Ishikawa (cell line): ENCODE measurements at regions not wholly inside any gene's neighbourhood (a gene's known extent, or its start where the extent isn't known, plus 50 kb on each side); places are given as distances from the start of the nearest gene placed in this dataset.

Experiments used
- CEBPB ChIP-seq: IDR thresholded peaks from 2 replicates; pipeline ENCODE4 v1.6.1; 2012
- CREB1 ChIP-seq: IDR thresholded peaks from 2 replicates; pipeline ENCODE4 v1.6.1; 2012; ENCODE audit warnings: low read depth
- EGR1 ChIP-seq: IDR thresholded peaks from 2 replicates; pipeline ENCODE4 v1.6.1; 2012
- EP300 ChIP-seq: IDR thresholded peaks from 2 replicates; pipeline ENCODE4 v1.6.1; 2012; ENCODE audit warnings: borderline replicate concordance
- FOXM1 ChIP-seq: IDR thresholded peaks from 2 replicates; pipeline ENCODE4 v1.6.1; 2012; ENCODE audit warnings: low read depth, borderline replicate concordance
- NFIC ChIP-seq: IDR thresholded peaks from 2 replicates; pipeline ENCODE4 v1.6.1; 2012
- RAD21 ChIP-seq: IDR thresholded peaks from 2 replicates; pipeline ENCODE4 v1.6.1; 2012; ENCODE audit warnings: low read depth
- TAF1 ChIP-seq: IDR thresholded peaks from 2 replicates; pipeline ENCODE4 v1.6.1; 2012; ENCODE audit warnings: low read depth, mild to moderate bottlenecking
- TCF12 ChIP-seq: IDR thresholded peaks from 2 replicates; pipeline ENCODE4 v1.6.1; 2012; ENCODE audit warnings: low read depth
- TEAD4 ChIP-seq: IDR thresholded peaks from 2 replicates; pipeline ENCODE4 v1.6.1; 2012
- YY1 ChIP-seq: IDR thresholded peaks from 2 replicates; pipeline ENCODE4 v1.6.1; 2012; ENCODE audit warnings: low read depth
- ZBTB7A ChIP-seq: IDR thresholded peaks from 2 replicates; pipeline ENCODE4 v1.6.1; 2012; ENCODE audit warnings: low read depth
- TF ChIP-seq, protein P1 (sequence below): IDR thresholded peaks from 2 replicates; pipeline ENCODE4 v1.6.1; 2012
- TF ChIP-seq, protein P2 (sequence below): IDR thresholded peaks from 2 replicates; pipeline ENCODE4 v1.6.1; 2012
- TF ChIP-seq, protein P3 (sequence below): IDR thresholded peaks from 2 replicates; pipeline ENCODE4 v1.6.1; 2012; ENCODE audit warnings: low read depth, mild to moderate bottlenecking

DNA sequence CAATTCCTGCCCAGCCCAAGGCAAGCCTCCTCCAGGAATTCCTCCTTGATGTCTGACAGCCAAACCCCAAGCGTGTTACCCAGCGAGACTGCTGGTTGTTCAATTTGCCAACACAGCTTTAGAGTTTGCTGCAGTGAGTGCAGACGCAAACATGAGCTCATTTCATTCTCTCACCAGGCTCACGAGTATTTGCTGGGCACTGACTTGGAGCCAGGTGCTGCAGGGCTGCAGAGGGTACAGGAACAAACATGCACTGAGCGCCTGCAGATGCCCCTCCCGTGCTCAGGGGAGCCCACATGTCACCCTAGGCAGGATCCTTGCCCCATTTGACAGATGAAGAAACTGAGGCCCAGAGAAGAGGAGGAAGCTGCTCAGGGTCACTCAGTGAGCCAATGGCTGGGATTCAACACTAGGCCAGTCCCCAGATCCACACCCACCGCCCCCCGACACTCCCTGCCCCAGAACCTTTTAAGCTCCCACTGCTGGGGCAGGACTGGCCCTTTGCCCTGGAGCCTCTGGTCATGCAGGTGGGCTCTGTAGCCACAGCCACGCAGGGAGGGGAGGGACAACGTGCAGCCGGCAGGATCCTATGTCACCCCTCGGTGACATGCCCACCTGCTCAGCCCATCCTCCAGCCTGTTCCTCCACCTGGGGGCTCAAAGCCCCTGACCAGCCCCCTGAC lies 363.7 kb downstream of the MATN1 start:
- no peak for TF ChIP-seq TEAD4
- no peak for TF ChIP-seq CREB1
- TF ChIP-seq, protein P1, sequence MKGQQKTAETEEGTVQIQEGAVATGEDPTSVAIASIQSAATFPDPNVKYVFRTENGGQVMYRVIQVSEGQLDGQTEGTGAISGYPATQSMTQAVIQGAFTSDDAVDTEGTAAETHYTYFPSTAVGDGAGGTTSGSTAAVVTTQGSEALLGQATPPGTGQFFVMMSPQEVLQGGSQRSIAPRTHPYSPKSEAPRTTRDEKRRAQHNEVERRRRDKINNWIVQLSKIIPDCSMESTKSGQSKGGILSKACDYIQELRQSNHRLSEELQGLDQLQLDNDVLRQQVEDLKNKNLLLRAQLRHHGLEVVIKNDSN = no peak
- TF ChIP-seq EP300 = no peak
- no peak for TF ChIP-seq RAD21
- no peak for TF ChIP-seq YY1
- TF ChIP-seq TAF1 = no peak
- TF ChIP-seq ZBTB7A = no peak
- TF ChIP-seq EGR1 = no peak
- no peak for TF ChIP-seq TCF12
- no peak for TF ChIP-seq FOXM1
- TF ChIP-seq, protein P2, sequence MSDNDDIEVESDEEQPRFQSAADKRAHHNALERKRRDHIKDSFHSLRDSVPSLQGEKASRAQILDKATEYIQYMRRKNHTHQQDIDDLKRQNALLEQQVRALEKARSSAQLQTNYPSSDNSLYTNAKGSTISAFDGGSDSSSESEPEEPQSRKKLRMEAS = no peak
- TF ChIP-seq CEBPB = no peak

DNA sequence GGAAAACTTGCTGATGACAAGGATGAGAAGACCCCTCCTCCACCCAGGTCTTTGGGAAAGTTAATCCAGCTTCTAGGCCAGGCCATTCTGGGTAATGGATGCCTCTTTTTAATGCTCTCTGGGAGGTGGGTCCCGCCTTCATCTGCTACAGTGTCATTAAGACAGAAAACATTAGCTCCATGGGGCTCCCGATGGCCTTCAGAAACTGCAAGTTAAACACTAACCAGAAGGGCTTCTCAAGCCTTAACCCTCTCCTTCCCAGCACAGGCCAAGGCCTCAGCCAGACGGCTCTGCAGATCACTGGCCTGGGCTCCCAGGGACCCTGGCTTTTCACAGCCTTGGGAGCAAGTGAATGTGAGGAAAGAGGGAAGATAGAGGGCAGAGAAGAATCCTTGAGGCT lies 364.9 kb downstream of the MATN1 start:
- no peak for TF ChIP-seq NFIC
- TF ChIP-seq TEAD4 = no peak
- TF ChIP-seq EGR1 = no peak
- no peak for TF ChIP-seq EP300
- no peak for TF ChIP-seq TCF12
- no peak for TF ChIP-seq RAD21

DNA sequence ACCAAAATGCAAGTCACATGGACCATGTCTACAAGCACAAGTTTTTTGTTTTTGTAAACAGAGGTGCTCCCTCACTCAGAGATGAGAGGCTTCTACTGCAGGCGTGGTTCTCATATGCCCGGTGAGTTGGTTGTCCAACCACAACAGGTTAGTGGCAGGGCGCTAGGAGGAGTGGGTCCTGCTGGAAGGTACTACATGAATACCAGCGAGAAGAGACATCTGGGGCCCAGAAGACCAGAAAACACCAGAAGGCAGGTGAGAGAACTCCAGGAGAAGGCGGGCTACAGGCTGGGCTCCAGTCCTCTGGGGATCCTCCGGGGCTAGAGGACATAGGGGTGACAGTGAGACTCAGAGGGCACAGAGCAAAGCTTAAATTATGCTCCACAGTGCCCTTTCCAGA lies 366.5 kb downstream of the MATN1 start:
- TF ChIP-seq TEAD4 (no peak), TAF1 (no peak), FOXM1 (no peak), YY1 (no peak), NFIC (no peak), EP300 (no peak), EGR1 (no peak), CEBPB (no peak), TCF12 (no peak)
- TF ChIP-seq, protein P1 = no peak
- TF ChIP-seq, protein P2 = no peak

DNA sequence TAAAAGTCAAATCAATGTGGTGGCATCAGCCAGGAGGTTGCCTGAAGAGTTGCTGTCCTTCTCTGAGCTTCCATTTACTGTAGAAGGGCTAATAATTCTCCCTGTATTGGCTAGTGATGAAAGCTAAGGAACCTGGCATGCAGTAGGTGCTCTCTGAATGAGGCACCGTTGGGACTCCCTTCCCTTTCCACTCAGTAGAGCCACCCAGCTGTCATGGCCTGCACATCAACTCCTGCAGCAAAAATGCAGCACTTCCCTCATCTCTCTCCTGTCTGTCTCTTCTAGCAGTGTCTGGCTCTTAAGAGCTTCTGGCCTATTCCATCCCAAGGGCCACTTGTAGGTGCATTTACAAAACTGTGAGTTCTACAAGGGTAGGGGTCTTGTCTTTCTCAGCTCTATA lies 369.0 kb downstream of the MATN1 start:
- TF ChIP-seq NFIC (no peak), ZBTB7A (no peak), YY1 (no peak)

DNA sequence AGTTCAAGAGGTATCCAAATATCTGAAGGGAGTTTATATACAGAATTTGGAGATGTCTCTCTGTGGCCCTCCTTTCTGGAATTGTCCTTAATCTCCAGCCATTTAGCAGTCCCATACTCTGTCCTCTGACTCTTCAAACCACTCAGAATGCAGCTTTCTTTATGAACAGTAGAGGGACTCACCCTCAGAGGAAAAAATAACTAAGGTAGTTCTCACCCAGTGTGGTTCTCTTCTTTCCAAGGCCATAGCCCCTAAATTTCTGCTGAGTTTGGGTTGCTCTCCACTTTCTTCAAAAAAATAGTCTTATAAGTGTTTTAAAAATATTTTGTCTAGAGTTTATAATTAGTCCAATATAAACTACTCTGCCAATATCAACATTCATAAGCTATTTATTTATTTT lies 369.7 kb downstream of the MATN1 start:
- TF ChIP-seq EP300 (no peak), CREB1 (no peak), NFIC (no peak), TCF12 (no peak), YY1 (no peak), EGR1 (no peak), TEAD4 (no peak), ZBTB7A (no peak), TAF1 (no peak), RAD21 (no peak), FOXM1 (no peak), CEBPB (no peak)
- TF ChIP-seq, protein P2 = no peak
- TF ChIP-seq, protein P1 = no peak
- TF ChIP-seq, protein P3, sequence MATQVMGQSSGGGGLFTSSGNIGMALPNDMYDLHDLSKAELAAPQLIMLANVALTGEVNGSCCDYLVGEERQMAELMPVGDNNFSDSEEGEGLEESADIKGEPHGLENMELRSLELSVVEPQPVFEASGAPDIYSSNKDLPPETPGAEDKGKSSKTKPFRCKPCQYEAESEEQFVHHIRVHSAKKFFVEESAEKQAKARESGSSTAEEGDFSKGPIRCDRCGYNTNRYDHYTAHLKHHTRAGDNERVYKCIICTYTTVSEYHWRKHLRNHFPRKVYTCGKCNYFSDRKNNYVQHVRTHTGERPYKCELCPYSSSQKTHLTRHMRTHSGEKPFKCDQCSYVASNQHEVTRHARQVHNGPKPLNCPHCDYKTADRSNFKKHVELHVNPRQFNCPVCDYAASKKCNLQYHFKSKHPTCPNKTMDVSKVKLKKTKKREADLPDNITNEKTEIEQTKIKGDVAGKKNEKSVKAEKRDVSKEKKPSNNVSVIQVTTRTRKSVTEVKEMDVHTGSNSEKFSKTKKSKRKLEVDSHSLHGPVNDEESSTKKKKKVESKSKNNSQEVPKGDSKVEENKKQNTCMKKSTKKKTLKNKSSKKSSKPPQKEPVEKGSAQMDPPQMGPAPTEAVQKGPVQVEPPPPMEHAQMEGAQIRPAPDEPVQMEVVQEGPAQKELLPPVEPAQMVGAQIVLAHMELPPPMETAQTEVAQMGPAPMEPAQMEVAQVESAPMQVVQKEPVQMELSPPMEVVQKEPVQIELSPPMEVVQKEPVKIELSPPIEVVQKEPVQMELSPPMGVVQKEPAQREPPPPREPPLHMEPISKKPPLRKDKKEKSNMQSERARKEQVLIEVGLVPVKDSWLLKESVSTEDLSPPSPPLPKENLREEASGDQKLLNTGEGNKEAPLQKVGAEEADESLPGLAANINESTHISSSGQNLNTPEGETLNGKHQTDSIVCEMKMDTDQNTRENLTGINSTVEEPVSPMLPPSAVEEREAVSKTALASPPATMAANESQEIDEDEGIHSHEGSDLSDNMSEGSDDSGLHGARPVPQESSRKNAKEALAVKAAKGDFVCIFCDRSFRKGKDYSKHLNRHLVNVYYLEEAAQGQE = no peak

DNA sequence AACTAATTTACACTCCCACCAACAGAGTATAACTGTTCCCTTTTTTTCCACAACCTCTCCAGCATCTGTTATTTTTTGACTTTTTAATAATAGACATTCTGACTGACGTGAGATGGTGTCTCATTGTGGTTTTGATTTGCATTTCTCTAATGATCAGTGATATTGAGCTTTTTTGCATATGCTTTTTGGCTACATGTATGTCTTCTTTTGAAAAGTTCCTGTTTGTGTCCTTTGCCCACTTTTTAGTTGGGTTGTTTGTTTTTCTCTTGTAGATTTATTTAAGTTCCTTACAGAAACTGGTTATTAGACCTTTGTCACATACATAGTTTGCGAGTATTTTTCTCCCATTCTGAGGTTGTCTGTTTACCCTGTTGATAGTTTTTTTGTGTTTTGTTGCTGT lies 375.2 kb downstream of the MATN1 start:
- TF ChIP-seq TAF1 (no peak), RAD21 (no peak), CEBPB (no peak), EP300 (no peak), EGR1 (no peak), TCF12 (no peak), CREB1 (no peak), NFIC (no peak), ZBTB7A (no peak)
- TF ChIP-seq, protein P3 = no peak
- TF ChIP-seq, protein P1 = no peak
- TF ChIP-seq, protein P2 = no peak
